GM21529 (cell line): ENCODE measurements at regions not wholly inside any gene's neighbourhood (a gene's known extent, or its start where the extent isn't known, plus 50 kb on each side); places are given as distances from the start of the nearest gene placed in this dataset.

Experiments
- ATAC-seq: cut with Tn5 transposase; IDR thresholded peaks from one replicate; pipeline ENCODE4 v1.9.1; 2021; ENCODE audit not compliant: unreplicated experiment

GRCh38 chr20:41798930-41799502, 180.8 kb upstream of the CHD6 start:
- ATAC-seq, result no peak

GRCh38 chr20:41786158-41786557, 168.0 kb upstream of the CHD6 start:
- ATAC-seq, result no peak

GRCh38 chr20:41784209-41784958, 166.2 kb upstream of the CHD6 start:
- ATAC-seq, result no peak

GRCh38 chr20:41783423-41784208, 165.4 kb upstream of the CHD6 start:
- no peak for ATAC-seq

- ATAC-seq, result no peak
Observed at GRCh38 chr20:41782730-41783406, 164.7 kb upstream of the CHD6 start.

GRCh38 chr20:41782255-41782654, 164.1 kb upstream of the CHD6 start:
- ATAC-seq, result no peak

GRCh38 chr20:41776421-41776820, 158.2 kb upstream of the CHD6 start:
- no peak for ATAC-seq

GRCh38 chr20:41774291-41774690, 156.1 kb upstream of the CHD6 start:
- ATAC-seq, result no peak

GRCh38 chr20:41770965-41771364, 152.8 kb upstream of the CHD6 start:
- ATAC-seq, result no peak

GRCh38 chr20:41770427-41770826, 152.2 kb upstream of the CHD6 start:
- ATAC-seq, result no peak

- no peak for ATAC-seq
Observed at GRCh38 chr20:41769592-41770018, 151.4 kb upstream of the CHD6 start.

- no peak for ATAC-seq
Observed at GRCh38 chr20:41750137-41750536, 132.0 kb upstream of the CHD6 start.

- ATAC-seq, result no peak
Observed at GRCh38 chr20:41748756-41749582, 130.8 kb upstream of the CHD6 start.

- ATAC-seq, result no peak
Observed at GRCh38 chr20:41748051-41748450, 129.9 kb upstream of the CHD6 start.

- ATAC-seq, result no peak
Observed at GRCh38 chr20:41747226-41747625, 129.0 kb upstream of the CHD6 start.

GRCh38 chr20:41746635-41747034, 128.5 kb upstream of the CHD6 start:
- ATAC-seq, result no peak

- ATAC-seq, result peak; percentile 65
Observed at GRCh38 chr20:41738604-41739206, 120.5 kb upstream of the CHD6 start.

- no peak for ATAC-seq
Observed at GRCh38 chr20:41735949-41736348, 117.8 kb upstream of the CHD6 start.

GRCh38 chr20:41734506-41734945, 116.3 kb upstream of the CHD6 start:
- ATAC-seq, result no peak

- ATAC-seq, result no peak
Observed at GRCh38 chr20:41733151-41733550, 115.0 kb upstream of the CHD6 start.
